OCI-LY3 (cell line): ENCODE measurements at regions not wholly inside any gene's neighbourhood (a gene's known extent, or its start where the extent isn't known, plus 50 kb on each side); places are given as distances from the start of the nearest gene placed in this dataset.

Experiments used
- H2AFZ ChIP-seq: fragments of 200-600, 300-600 bp; shearing (Covaris generic); 2 replicates; pipeline ENCODE4 v1.6.0; 2014; ENCODE audit warnings: antibody characterized with exemption, low read depth, low read length
- H3K27ac ChIP-seq: fragments of 200-600, 300-600 bp; sonication (generic); 2 replicates; pipeline ENCODE4 v1.5.1; 2014; ENCODE audit warnings: mild to moderate bottlenecking, low read length, moderate library complexity, mixed read lengths
- H3K27me3 ChIP-seq: fragments of 200-600, 300-600 bp; sonication (generic); 2 replicates; pipeline ENCODE4 v1.6.1; 2014; ENCODE audit warnings: low read depth, low read length, mixed read lengths
- H3K36me3 ChIP-seq: fragments of 200-600, 300-600 bp; sonication (generic); replicated peaks from 2 replicates; pipeline ENCODE3; 2014; ENCODE audit warnings: low read depth, low read length, mixed read lengths
- H3K4me1 ChIP-seq: fragments of 300-600, 200-600 bp; sonication (generic); 2 replicates; pipeline ENCODE4 v1.6.1; 2014; ENCODE audit warnings: low read length, mixed read lengths
- H3K4me2 ChIP-seq: fragments of 200-600, 300-600 bp; sonication (generic); 2 replicates; pipeline ENCODE4 v1.6.1; 2014; ENCODE audit warnings: low read length, mixed read lengths
- H3K4me3 ChIP-seq: fragments of 300-600, 200-600 bp; sonication (generic); 2 replicates; pipeline ENCODE4 v1.5.1; 2014; ENCODE audit warnings: antibody characterized with exemption, mild to moderate bottlenecking, low read length, moderate library complexity
- H3K79me2 ChIP-seq: fragments of 300-600, 200-600 bp; shearing (Covaris generic); 2 replicates; pipeline ENCODE4 v1.6.1; 2014; ENCODE audit warnings: mild to moderate bottlenecking, low read length, mixed read lengths
- H3K9ac ChIP-seq: fragments of 300-600, 200-600 bp; shearing (Covaris generic); 2 replicates; pipeline ENCODE4 v1.6.0; 2014; ENCODE audit warnings: mild to moderate bottlenecking, low read length, moderate library complexity
- H3K9me3 ChIP-seq: fragments of 200-600, 300-600 bp; shearing (Covaris generic); 2 replicates; pipeline ENCODE4 v1.6.1; 2014; ENCODE audit warnings: low read length, mixed read lengths; ENCODE audit not compliant: insufficient read depth
- H4K20me1 ChIP-seq: fragments of 200-600, 300-600 bp; sonication (generic); 2 replicates; pipeline ENCODE4 v1.6.1; 2016; ENCODE audit warnings: low read length, mixed read lengths; ENCODE audit not compliant: insufficient read depth
- EZH2phosphoT487 ChIP-seq: fragments of 200-600 bp; shearing (Covaris generic); IDR thresholded peaks from 2 replicates; pipeline ENCODE4 v1.6.1; 2018; ENCODE audit warnings: antibody characterized with exemption, mixed run types, low read depth
- TF ChIP-seq, protein P1 (sequence below): fragments of 200-600, 300-600 bp; sonication (generic); IDR thresholded peaks from 2 replicates; pipeline ENCODE4 v1.5.1; 2014; ENCODE audit warnings: antibody characterized with exemption, low read length, low read depth

DNA sequence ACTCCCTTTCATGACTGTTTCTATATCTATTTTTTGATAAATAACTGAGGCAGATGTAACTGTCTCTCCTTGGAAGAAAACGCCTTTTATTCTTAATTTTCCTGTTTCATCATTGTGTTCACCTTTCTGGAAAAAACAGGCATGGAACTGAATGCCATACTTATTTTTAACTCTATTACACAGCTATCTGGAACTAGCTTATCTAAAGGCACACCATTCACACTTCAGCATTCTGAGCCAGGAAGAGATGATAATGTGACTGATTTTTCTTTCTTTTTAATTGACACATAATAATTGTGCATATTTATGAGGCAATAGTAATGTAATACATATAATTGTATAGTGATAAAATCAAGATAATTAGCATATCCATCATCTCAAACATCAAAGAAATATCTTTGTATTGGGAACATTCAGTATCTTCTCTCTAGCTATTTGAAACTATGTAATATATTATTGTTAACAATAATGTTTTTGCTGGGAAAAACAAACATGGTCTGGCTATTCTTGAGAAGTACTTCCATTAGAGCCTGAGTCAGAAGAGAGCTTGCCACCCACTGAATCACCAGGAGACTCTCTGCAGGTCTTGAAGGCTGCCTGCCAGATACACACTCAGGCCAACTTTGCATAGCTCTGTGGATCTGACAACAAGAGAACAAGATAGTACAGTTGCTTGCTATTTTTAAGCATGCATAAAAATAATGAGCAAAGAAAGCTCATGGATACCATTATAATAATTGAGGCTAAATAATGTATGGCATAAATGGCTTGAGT lies 501.0 kb upstream of the EDIL3 start:
- no peaks in the 10 kb centered on the region for H4K20me1 ChIP-seq
- H3K4me3 ChIP-seq: no peak overlapping the region
- no peak for TF ChIP-seq EZH2phosphoT487
- TF ChIP-seq, protein P1, sequence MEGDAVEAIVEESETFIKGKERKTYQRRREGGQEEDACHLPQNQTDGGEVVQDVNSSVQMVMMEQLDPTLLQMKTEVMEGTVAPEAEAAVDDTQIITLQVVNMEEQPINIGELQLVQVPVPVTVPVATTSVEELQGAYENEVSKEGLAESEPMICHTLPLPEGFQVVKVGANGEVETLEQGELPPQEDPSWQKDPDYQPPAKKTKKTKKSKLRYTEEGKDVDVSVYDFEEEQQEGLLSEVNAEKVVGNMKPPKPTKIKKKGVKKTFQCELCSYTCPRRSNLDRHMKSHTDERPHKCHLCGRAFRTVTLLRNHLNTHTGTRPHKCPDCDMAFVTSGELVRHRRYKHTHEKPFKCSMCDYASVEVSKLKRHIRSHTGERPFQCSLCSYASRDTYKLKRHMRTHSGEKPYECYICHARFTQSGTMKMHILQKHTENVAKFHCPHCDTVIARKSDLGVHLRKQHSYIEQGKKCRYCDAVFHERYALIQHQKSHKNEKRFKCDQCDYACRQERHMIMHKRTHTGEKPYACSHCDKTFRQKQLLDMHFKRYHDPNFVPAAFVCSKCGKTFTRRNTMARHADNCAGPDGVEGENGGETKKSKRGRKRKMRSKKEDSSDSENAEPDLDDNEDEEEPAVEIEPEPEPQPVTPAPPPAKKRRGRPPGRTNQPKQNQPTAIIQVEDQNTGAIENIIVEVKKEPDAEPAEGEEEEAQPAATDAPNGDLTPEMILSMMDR: no peak
- H3K9ac ChIP-seq: no peak overlapping the region
- H3K36me3 ChIP-seq: no peaks in the 10 kb centered on the region
- no peaks in the 10 kb centered on the region for H3K9me3 ChIP-seq
- no peaks in the 10 kb centered on the region for H3K4me1 ChIP-seq
- no peaks in the 10 kb centered on the region for H3K27me3 ChIP-seq
- H3K4me2 ChIP-seq: no peak overlapping the region
- H3K27ac ChIP-seq: no peak overlapping the region
- no peak overlapping the region for H2AFZ ChIP-seq
- no peaks in the 10 kb centered on the region for H3K79me2 ChIP-seq

DNA sequence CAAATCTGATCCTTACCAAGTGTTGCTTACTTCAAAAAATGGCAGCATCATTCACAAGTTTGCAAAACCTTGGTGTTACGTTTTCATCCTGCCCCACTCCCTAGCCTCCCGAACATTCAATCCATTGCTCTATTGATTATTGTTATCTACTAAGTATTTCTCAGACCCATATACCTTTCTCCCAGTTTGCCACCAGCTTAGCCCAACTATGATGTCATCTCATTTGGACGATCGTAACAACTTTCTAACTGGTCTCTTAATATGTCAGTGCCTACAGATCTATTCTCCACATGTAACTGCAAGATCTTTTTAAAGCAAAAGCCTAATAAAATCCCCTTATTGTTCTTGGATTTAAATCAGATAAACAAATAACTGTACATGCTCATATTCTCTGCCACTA lies 497.1 kb upstream of the EDIL3 start:
- H3K4me3 ChIP-seq: no peak overlapping the region
- H4K20me1 ChIP-seq: no peaks in the 10 kb centered on the region
- no peaks in the 10 kb centered on the region for H3K4me1 ChIP-seq
- no peaks in the 10 kb centered on the region for H3K36me3 ChIP-seq
- no peak for TF ChIP-seq EZH2phosphoT487
- TF ChIP-seq, protein P1: no peak
- H3K79me2 ChIP-seq: no peaks in the 10 kb centered on the region
- no peak overlapping the region for H2AFZ ChIP-seq
- H3K9me3 ChIP-seq: no peaks in the 10 kb centered on the region
- no peak overlapping the region for H3K4me2 ChIP-seq
- H3K27ac ChIP-seq: no peak overlapping the region
- no peak overlapping the region for H3K9ac ChIP-seq
- H3K27me3 ChIP-seq: no peaks in the 10 kb centered on the region

- Histone ChIP-seq H3K4me3 (no peak overlapping the region), H3K36me3 (no peaks in the 10 kb centered on the region), H3K9me3 (no peaks in the 10 kb centered on the region), H3K9ac (no peak overlapping the region), H3K27me3 (no peaks in the 10 kb centered on the region), H3K27ac (no peak overlapping the region), H4K20me1 (no peaks in the 10 kb centered on the region), H3K4me1 (peaks cover 3% of the 10 kb centered on the region; the same call in 1 of the 2 replicates), H2AFZ (no peak overlapping the region), H3K79me2 (no peaks in the 10 kb centered on the region), H3K4me2 (no peak overlapping the region)
- TF ChIP-seq, protein P1: no peak
- no peak for TF ChIP-seq EZH2phosphoT487
Observed at GRCh38 chr5:84874196-84874595, 489.5 kb upstream of the EDIL3 start.

DNA sequence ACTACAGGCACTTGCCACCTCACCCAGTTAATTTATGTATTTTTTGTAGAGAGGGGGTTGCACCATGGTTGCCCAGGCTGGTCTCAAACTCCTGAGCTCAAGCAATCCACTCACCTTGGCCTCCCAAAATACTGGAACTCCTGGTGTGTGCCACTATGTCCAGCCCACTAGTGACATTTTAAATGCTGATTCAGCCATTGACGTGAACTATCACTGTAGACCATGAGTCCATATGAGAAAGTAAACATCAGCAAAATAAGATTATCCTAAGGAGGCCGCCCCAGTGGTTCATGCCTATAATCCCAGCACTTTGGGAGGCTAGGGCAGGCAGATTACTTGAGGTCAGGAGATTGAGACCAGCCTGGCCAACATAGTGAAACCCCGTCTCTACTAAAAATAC lies 488.1 kb upstream of the EDIL3 start:
- Histone ChIP-seq H3K4me3 (no peak overlapping the region), H3K9ac (no peak overlapping the region), H3K9me3 (no peaks in the 10 kb centered on the region), H2AFZ (no peak overlapping the region), H4K20me1 (no peaks in the 10 kb centered on the region), H3K27me3 (no peaks in the 10 kb centered on the region), H3K4me1 (peaks cover 3% of the 10 kb centered on the region; the same call in 1 of the 2 replicates), H3K79me2 (no peaks in the 10 kb centered on the region), H3K4me2 (no peak overlapping the region), H3K36me3 (no peaks in the 10 kb centered on the region), H3K27ac (no peak overlapping the region)
- TF ChIP-seq, protein P1: no peak
- no peak for TF ChIP-seq EZH2phosphoT487
